Testis (tissue), 2 donors: ENCODE measurements at regions not wholly inside any gene's neighbourhood (a gene's known extent, or its start where the extent isn't known, plus 50 kb on each side); places are given as distances from the start of the nearest gene placed in this dataset.

Source experiments
- DNase-seq: peaks from one replicate; pipeline ENCODE4 v3.0.0-alpha.2; 2019
- H3K27ac ChIP-seq, 2 donors: fragments of 200-600 bp; sonication (generic); one replicate each; pipeline ENCODE4 v1.5.1; 2019
- H3K27me3 ChIP-seq: fragments of 200-600 bp; sonication (generic); one replicate; pipeline ENCODE4 v1.5.1; 2019
- H3K36me3 ChIP-seq: fragments of 200-600 bp; sonication (generic); one replicate; pipeline ENCODE4 v1.5.1; 2017; ENCODE audit warnings: low read depth; ENCODE audit errors: missing control alignments
- H3K4me1 ChIP-seq: fragments of 200-600 bp; sonication (generic); one replicate; pipeline ENCODE4 v1.5.1; 2019
- H3K4me3 ChIP-seq, 2 donors: fragments of 200-600 bp; sonication (generic); one replicate each; pipeline ENCODE4 v1.5.1; 2017 to 2019
- H3K9me3 ChIP-seq: fragments of 200-600 bp; sonication (generic); one replicate; pipeline ENCODE4 v1.5.1; 2017
- CTCF ChIP-seq, 3 experiments: fragments of 450-650 bp in 2 of 3; fragments of 200-600 bp in 1 of 3; sonication (generic) in 1 of 3; IDR thresholded peaks; one replicate each; pipeline ENCODE4 v1.5.1; 2016 to 2019; ENCODE audit warnings: antibody characterized with exemption in 3 of 3, mild to moderate bottlenecking in 2 of 3, moderate library complexity in 1 of 3
- POLR2A ChIP-seq: fragments of 450-650 bp; IDR thresholded peaks from one replicate; pipeline ENCODE4 v1.6.1; 2017; ENCODE audit warnings: antibody characterized with exemption, mild to moderate bottlenecking, moderate library complexity
- WGBS, 2 donors: methylation state at CpG; one replicate each; pipeline ENCODE4 v1.1.5; 2018; 5-methylcytosine and 5-hydroxymethylcytosine counted together
- intact Hi-C: fragments of 100-400 bp; cut with DNase I; formaldehyde crosslinking; loops from one replicate; pipeline ENCODE4 v1.15.1; 2023; ENCODE audit warnings: low total_unique reads

- H3K27me3 ChIP-seq, result no peaks in the 10 kb centered on the region
- H3K9me3 ChIP-seq, result no peaks in the 10 kb centered on the region
- no peak for TF ChIP-seq POLR2A
- no peak for TF ChIP-seq CTCF (IDR thresholded peaks at IDR 0.05)
- H3K4me3 ChIP-seq, result no peak overlapping the region
- H3K36me3 ChIP-seq, result no peaks in the 10 kb centered on the region
- intact Hi-C loops, result no loop called here
- no peaks in the 10 kb centered on the region for H3K4me1 ChIP-seq
- WGBS, 2 donors, result 67 to 71% methylated on average over 9 of the region's 9 CpGs
- H3K27ac ChIP-seq, result no peak overlapping the region
- no peak for DNase-seq
Observed at GRCh38 chr7:67435894-67436535, 439.4 kb downstream of the TYW1 start.

GRCh38 chr7:67438198-67438882 is 441.7 kb downstream of the TYW1 start:
- WGBS, 2 donors, result 32 to 59% methylated on average over 7 of the region's 7 CpGs
- TF ChIP-seq POLR2A (no peak), CTCF (IDR thresholded peaks at IDR 0.05) (no peak)
- DNase-seq, result peak; percentile 35
- Histone ChIP-seq H3K27ac (no peak overlapping the region), H3K4me1 (no peaks in the 10 kb centered on the region), H3K9me3 (no peaks in the 10 kb centered on the region), H3K36me3 (no peaks in the 10 kb centered on the region), H3K27me3 (no peaks in the 10 kb centered on the region), H3K4me3 (peak overlapping the region in 1 of 2 donors; percentile 2)
- intact Hi-C loops, result no loop called here

GRCh38 chr7:67438913-67439505 is 442.4 kb downstream of the TYW1 start:
- DNase-seq, result no peak
- H3K9me3 ChIP-seq, result no peaks in the 10 kb centered on the region
- H3K27ac ChIP-seq, result no peak overlapping the region
- H3K36me3 ChIP-seq, result no peaks in the 10 kb centered on the region
- no peaks in the 10 kb centered on the region for H3K27me3 ChIP-seq
- peak overlapping the region in 1 of 2 donors; percentile 2 for H3K4me3 ChIP-seq
- TF ChIP-seq POLR2A (no peak), CTCF (IDR thresholded peaks at IDR 0.05) (no peak)
- intact Hi-C loops, result no loop called here
- H3K4me1 ChIP-seq, result no peaks in the 10 kb centered on the region
- WGBS, 2 donors, result 49 to 50% methylated on average over 13 of the region's 13 CpGs

- no peak for DNase-seq
- no peaks in the 10 kb centered on the region for H3K27me3 ChIP-seq
- TF ChIP-seq CTCF (IDR thresholded peaks at IDR 0.05) (no peak), POLR2A (no peak)
- no peak overlapping the region for H3K4me3 ChIP-seq
- H3K36me3 ChIP-seq, result no peaks in the 10 kb centered on the region
- no peak overlapping the region for H3K27ac ChIP-seq
- H3K4me1 ChIP-seq, result no peaks in the 10 kb centered on the region
- intact Hi-C loops, result no loop called here
- no peaks in the 10 kb centered on the region for H3K9me3 ChIP-seq
- 65 to 77% methylated on average over 2 of the region's 2 CpGs for WGBS, 2 donors
Observed at GRCh38 chr7:67440321-67440720, 443.7 kb downstream of the TYW1 start.
